CD1c-positive myeloid dendritic cell (primary cell): ENCODE measurements at regions not wholly inside any gene's neighbourhood (a gene's known extent, or its start where the extent isn't known, plus 50 kb on each side); places are given as distances from the start of the nearest gene placed in this dataset.
"Not testable (repeated sequence)": the region's sequence is repeated elsewhere in the genome, so short reads cannot be mapped to it uniquely, and the experiment has no call there.

Experiments used
- DNase-seq: peaks from one replicate; pipeline ENCODE4 v3.0.0-alpha.2; 2016; ENCODE audit errors: extremely low spot score

DNA sequence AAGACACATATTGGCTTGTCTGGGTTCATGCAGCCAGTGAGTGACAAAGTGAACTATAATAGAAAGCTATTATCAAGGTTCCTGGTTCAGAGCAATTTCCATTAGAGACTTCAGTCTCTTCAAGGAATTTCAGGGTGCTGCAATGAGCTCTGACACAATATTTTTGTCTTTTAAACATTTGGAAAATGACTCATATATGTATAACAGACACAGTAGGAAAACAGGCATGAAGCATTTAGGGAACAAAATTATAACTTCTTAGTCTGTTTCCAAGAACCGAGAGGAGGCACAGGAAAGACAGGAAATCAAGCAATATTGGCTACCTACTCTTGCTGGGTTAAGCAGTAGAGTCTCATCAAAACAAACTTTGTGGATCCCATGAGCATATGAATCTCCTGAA lies 170.4 kb downstream of the PTPRC start:
- no peak for DNase-seq

DNA sequence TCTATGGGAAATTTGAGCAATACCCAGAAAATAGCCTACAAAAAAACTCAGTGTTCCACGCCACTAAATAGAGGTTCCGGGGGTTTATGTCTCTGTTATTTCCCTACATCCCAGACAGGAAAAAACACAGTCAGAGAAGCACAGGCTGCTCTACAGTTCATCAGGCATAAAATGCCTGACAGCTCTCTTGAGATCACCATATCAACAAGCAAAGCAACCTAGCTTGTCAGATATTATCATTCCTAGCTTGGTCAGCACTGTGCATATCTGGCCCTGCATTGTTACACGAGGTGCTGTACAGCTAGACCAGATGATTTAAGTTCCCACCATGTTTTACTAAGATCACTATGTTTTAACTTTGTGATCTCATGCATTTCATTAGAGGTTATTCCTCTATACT lies 172.6 kb downstream of the PTPRC start:
- no peak for DNase-seq

DNA sequence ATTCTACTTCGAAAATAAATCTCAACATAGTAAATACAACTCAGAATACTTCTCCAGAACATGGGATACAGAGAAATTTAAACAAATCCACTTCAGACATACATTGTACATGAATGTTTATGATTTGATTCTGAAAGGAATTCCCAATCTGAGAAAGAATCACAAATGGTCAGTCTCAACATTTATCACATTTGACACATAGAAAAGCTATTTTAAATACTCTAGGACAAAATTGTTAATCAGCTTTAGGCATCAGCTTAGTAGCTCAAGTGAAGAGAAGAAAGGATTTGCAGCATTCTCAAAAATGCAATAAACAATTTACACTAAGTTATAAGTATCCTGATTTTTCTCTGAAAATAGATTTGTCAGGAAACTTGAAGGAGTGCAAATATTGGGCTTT lies 184.8 kb downstream of the PTPRC start:
- DNase-seq, result no peak

DNA sequence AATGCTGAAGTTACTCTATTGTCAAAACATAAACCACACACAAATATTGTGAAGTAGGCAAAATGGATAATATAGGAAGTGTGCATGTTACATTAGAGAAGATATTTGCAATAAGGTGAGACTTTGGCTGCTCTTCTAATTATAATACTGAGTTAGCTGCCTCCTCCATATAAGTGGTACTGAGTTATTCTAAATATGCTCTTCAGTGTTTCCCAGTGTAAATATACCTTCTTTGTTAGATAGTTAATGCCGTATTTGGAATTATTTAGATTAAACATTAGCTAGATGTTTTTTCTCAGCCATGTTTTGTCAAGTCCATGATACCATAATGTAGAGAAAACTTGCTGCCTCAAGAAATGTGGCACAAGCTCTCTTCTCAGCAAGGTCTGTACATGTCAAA lies 186.4 kb downstream of the PTPRC start:
- no peak for DNase-seq

DNA sequence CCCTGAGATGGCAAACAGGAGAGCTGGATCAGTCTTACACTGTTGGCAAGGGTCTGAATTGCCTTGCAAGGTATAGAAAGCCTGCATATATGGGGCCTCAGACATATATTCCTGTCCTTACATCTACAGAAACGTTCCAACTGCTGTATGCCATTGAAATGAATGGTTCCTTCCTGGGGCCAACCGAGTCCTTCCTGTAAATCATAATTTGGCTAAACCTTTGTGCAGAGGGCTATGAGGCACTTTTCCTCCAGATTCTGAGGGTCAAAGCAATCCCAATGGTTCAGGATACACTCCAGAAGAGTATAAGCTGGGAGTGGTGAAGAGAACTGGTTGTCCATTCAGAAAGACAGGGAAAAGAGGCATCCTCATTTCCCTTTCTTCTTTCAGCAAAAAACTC lies 190.5 kb downstream of the PTPRC start:
- DNase-seq, result no peak

DNA sequence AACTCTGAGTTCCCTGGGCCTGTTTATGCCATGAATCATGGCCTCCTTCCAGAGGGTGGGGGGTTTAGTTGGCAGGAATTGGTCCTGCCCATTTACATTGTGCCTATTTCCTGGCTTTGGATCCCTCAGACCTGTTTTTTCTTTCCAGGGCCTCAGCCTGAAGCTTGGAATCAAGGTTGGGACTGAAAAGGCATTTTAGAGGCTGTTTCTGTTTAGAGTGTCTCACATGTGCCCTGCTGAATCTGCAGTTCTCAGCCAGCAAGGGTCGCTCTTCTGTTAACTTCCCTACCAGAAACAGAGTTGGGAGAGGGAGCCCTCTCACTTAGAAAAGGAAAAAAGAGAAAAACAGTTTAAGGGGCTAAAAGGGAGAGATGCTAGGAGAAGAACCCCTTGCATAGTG lies 191.1 kb downstream of the PTPRC start:
- DNase-seq, result no peak

DNA sequence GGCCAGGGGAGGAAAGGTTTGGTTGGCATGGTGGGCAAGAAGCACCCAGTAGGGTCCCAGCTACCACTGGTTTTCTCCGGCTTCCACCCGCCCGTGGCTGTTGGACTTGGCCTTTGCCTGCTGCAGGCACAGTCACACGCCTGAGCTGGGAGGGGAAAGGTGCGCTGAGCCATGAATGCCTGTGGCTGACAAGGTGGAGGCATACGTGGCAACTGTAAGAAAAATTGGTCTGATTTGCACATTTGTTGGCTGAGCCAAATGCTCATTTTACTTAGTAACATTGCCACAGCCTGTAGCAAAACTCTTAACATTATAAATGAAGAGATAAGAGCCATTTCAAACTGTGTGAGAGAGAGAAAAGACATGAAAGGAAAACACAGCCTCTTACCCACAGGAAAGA lies 191.6 kb downstream of the PTPRC start:
- DNase-seq, result no peak

DNA sequence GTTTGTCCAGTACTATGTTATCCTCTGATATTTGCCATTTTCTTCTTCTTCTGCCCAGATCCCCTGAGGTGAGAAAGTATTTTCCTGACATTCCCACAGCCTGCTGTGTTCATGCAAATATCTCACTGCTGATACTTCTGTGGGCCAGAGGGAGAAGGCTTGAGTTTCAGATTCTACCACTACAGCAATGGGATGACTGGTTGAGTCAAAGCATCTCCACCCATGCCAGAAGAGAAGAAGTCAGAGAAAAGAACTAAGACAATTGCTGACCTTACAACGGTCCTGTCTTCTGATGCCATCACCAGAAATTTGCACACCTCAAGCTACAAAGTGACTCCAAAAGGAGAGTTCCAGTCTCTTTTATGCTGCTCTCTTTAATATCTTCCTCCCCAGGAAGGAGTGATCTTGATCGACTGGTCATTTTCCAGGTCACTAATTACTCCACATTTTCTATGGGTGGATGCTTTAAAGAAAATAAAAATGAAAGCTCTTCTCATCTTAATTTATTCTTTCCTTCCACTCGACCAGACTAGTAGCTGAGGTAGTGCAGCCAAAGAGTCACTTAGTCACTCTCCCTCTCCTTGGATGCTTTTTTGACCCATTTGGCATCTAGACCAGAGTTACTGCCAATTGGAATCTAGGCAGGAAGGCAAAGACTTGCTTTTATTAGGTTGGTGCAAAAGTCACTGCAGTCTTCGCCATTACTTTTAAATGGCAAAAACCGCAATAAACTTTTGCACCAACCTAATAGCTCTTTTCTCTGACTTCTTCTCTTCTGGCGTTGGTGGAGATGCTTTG lies 195.1 kb downstream of the PTPRC start:
- no peak for DNase-seq

DNA sequence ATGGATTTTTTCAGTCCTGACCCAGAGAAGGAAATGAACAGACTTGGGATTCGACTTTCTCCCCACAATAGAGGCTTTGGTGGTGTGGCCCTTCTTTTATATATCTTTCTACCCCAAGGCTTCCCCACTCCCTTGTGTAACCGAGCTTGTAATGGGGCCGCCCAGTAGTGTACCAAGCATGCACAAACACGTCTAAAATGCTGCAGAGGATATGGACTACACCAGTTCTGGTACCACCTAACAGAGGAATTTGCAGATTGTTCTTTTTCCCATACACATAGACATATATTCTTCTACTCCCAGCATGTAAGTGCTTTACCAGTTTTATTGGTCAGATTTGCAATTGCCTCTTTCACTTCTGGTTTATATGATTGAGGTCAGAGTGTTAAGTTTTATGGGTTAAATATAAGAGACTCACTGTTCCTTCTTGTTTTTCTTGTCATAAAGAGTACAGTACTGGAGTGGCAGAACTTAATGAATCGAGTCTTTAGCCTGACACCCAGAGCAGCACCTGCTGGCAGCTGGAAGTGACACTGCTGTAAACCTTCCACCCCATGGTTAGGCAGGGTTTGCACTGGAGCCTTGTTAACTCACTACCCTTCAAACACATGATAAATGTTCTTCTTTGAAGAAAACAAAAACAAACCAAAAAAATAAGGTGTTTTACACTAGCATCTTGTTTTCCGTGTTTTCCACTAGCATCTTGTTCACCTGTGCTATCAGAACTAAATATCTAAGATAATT lies 198.6 kb downstream of the PTPRC start:
- no peak for DNase-seq

DNA sequence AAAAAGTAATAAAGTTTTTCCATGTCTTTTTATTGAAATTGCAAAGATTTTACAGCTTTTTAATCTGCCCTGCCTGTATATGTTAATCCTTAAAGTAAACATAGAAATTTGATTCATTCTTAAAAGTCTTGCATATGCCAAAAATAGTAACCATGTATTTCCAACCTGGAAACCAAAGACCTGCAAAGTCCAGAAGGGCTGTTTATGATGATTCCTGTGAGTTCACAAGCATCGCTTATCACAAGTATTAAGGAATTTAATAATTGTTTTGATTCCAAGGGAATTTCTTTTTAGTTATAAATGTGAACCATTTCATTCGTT lies 199.1 kb downstream of the PTPRC start:
- no peak for DNase-seq

DNA sequence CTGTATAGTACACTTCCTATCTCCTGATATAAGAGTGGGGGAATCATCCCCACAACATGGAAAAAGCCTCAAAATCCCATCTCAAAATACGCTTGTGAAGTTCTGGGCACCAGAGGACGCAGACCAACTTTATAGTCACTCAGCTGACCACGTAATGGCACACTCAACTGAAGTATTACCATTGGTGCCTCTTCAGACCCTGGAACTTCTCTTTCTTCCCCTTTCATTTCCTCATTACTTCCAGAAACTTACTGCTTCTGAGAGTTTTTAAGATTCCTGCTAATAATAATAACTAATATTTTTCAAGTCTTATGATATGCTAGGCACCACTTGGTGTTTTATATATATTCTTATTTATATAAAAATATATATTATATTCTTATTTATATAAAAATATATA lies 202.6 kb downstream of the PTPRC start:
- DNase-seq, result peak; percentile 5

DNA sequence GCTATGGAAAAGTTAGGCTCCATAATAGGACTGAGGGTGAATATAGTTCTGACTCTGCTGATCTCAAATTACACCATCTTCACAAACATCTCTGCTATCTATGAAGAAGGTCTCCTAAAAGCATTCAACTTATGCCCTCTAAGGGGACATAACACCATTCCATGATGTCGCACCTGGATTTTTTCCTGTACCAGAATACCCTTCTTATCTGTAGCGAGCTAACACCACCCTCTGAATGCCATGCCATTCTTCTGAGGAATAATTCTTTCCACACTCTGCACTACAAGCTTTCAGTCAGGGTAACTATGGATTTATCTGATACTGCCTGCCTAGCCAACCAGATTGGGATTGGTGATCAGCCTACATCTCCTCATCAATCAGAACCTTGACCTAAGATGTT lies 203.8 kb downstream of the PTPRC start:
- DNase-seq, result no peak

DNA sequence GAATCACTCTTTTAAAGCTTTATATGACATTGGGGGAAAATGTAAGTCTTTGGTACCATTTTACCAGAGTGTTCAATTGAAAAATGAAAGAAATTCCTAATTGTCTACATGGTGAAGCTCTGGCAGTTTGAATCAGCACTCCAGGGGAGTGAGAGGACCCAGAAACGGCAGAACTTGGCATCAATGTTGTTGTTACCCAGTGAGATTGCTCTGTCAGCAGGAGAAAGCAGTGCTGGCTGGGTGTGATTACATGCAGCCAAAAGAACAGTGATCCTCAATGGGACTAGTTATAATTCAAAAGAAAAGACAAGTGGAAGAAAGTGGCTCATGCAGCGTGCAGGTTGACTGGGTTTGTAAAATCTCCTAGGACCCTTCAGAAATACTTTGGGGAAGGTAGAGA lies 206.4 kb downstream of the PTPRC start:
- no peak for DNase-seq

DNA sequence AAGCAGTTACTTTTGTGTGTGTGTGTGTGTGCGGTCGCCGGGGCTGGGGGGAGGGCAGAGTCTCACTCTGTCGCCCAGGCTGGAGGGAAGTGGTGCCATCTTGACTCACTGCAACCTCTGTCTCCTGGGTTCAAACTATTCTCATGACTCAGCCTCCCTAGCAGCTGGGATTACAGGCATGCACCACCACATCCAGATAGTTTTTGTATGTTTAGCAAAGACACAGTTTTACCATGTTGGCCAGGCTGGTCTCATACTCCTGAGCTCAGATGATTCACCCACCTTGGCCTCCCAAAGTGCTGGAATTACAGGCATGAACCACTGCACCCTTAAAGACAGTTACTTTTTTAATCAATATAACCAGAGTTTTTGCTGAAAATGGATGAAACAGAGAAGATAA lies 207.0 kb downstream of the PTPRC start:
- no peak for DNase-seq

DNA sequence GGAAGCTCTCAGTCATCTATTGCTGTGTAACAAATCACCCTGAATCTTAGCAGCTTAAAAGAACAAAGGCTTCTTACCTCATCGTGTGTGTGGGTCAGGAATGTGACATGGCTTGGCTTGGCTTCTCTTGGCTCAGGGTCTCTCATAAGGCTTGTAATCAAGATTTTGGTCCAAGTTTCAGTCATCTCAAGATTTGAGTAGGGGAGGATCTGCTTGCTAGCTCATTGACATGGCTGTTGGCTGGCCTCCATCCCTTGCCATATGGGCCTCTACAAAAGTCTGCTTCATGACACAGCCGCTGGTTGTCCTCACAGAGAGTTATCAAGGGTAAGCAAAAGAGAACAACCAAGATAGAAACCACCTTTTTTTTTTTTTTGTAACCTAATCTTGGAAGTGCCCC lies 207.7 kb downstream of the PTPRC start:
- no peak for DNase-seq

DNA sequence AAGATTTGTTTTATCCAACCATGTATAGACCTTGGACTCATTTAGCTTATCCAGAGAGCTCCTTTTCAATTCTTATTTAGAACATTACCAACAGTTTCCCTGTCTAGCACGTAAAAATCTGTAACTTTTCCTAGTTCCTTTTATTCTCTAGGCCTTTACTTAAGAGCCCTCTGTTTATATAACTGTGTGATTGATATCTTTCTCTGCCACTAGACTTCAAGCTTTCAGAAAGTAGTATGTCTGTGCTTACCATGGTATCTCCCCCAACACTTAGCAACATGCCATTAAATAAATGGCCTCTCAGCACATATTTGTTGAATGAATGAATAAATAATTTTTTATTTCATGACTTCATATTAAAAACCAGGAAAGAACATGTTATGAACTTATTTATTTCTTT lies 209.4 kb downstream of the PTPRC start:
- no peak for DNase-seq

DNA sequence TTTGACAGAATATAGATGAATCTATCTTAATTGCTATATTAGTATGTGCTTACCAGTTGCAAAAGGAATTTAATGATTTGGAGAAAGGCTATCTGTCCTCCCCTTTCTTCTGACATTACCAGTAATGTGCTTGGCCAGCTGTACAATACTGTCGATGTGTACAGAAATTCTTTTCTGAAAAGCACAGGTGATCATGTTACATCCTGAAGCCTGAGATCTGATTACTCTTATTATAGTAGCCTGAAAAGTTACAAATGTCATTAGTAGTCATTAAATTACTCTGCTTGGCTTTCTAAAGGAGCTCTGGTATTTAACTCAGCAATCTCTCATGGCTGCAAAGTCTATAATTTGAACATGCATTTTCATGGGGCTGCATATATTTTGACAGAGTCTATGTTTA lies 209.8 kb downstream of the PTPRC start:
- no peak for DNase-seq

DNA sequence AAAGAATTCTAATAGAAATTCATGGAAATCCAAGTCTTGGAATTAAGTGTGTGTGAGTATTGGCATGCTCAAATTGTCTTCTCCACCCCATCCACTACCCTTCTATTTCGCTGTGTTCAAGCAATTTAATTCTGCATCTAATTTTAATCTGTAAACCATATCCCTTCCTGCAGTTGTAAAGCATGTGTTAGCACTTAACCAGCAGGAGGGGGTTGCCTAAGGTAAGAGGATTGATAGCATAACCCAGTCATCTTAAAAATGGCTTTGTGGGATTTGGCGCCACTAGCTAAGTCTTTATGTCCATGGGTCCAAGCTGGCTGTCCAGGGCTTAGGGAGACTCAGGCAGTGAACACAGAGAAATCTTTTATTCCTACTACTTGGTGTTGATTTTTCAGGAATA lies 210.3 kb downstream of the PTPRC start:
- DNase-seq, result no peak

DNA sequence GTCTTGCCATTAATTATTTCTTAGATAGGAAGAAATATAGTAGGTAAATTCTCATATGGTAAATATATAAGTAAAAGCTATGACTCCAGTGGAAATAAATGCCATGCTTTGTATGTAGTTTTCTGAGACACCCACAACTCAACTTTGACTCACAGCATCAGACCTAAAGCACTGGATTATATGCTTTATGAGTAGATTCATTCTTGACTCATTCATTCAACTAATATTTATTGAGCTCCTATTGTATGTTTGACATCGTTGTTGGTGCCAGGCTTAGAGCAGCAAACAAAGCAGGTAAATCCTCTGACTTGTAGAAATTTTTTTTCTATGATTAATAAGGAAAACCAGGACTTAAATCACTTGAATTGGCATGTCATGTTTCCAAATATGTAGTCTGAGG lies 211.4 kb downstream of the PTPRC start:
- DNase-seq, result no peak

DNA sequence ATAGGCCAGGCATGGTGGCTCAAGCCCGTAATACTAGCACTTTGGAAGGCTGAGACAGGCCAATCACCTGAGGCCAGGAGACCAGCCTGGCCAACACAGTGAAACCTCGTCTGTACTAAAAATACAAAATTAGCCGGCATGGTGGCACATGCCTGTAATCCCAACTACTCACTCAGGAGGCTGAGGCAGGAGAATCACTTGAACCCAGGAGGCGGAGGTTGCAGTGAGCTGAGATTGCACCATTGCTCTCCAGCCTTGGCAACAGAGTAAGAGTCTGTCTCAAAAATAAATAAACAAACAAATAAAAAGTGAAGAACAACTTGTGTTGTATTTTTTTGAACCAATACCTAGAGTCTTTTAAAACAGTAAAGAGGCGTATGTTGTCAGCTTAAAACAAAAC lies 212.1 kb downstream of the PTPRC start:
- not testable (repeated sequence) for DNase-seq

DNA sequence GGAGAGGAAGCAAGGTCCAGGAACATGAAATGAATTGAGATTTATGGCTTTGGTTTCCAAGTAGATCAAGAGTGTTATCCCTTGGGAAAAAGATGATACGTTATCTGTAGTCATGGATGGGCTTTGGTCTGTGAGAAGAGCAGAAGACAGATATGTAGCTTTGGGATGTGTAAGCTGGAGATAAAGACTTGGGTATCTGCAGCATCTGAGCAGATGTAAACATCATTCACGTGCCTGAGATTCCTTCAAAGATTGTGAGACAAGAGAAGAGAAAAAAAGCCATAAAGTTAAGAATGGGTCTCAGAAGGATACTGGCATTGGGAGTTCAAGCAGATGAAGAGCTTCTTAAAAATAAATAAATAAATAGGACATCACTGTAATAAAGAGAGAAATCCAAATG lies 217.8 kb downstream of the PTPRC start:
- DNase-seq, result no peak

DNA sequence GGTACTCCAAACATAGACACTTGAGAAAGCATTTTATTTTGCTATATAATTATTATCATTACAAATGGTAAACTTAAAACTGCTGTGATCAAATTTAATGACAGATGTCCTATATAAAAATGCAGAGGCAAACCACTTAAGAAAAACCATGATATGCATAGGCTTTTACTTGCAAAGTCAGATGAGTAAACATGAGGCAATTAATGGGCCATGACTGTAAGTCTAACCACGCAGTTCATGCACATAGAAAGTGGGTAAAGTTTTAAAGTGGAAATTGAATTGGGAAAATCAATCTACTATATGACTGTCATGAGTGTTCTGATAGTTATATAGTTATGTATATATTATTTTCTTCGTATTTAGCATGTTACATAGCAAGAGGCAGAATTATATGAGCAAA lies 219.2 kb downstream of the PTPRC start:
- DNase-seq, result no peak

DNA sequence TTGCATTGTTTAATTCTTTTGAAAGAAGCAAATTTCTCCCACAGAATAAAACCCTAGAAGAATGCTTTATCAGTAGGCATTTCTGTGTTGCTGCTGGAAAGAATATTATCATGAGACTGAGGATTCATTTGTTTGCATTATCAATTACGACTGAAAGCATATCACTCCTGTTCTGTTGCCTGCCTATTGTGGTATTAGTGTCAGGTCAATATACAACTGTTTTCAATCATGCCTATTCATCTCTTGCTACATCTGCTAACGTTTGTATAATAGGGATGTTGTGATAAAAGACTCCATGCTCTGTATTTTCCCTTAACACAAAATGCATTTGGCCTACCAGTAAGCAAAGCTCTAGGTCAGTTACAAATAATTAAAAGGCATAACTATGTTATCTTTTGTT lies 221.5 kb downstream of the PTPRC start:
- no peak for DNase-seq

DNA sequence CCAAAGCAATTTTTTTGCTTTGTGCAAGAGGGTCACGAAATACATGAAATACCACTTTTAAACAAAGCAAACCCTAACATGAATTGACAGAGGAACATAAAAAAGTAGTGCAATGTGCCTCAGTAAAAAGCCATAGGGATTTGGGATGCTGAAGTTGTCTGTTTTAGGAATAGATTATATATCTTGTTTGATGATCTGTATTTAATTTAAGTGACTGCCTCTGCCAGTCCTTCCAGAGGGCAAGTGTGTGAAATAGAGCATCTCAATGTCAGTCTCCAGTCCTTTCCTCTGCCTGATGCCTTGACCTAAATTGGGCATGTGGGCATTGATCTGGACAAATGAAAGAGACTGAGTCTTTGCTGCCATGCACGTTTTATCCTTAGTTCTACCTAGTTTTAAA lies 222.8 kb downstream of the PTPRC start:
- no peak for DNase-seq
